RWPE2 (cell line): ENCODE measurements at regions not wholly inside any gene's neighbourhood (a gene's known extent, or its start where the extent isn't known, plus 50 kb on each side); places are given as distances from the start of the nearest gene placed in this dataset.

Source experiments
- ATAC-seq: fragments of 200-7000 bp; cut with Tn5 transposase; 3 replicates; pipeline ENCODE4 v1.9.1; 2021; ENCODE audit warnings: low read depth
- DNase-seq: peaks from one replicate; pipeline ENCODE4 v3.0.0-alpha.2; 2020; ENCODE audit warnings: low spot score
- H3K27ac ChIP-seq: fragments of 450-650 bp; 2 replicates; pipeline ENCODE4 v1.5.1; 2017; ENCODE audit warnings: mild to moderate bottlenecking; ENCODE audit not compliant: poor library complexity, severe bottlenecking
- H3K27me3 ChIP-seq: fragments of 250-450 bp; sonication (Bioruptor Pico); 2 replicates; pipeline ENCODE4 v1.5.1; 2021; ENCODE audit warnings: mild to moderate bottlenecking, moderate library complexity; ENCODE audit not compliant: insufficient read depth, poor library complexity, severe bottlenecking
- H3K36me3 ChIP-seq: fragments of 250-450 bp; sonication (Bioruptor Pico); 2 replicates; pipeline ENCODE4 v1.5.1; 2020; ENCODE audit warnings: low read depth, mild to moderate bottlenecking, moderate library complexity
- H3K4me1 ChIP-seq: fragments of 250-450 bp; sonication (Bioruptor Pico); 2 replicates; pipeline ENCODE4 v1.5.1; 2021; ENCODE audit warnings: mild to moderate bottlenecking, moderate library complexity; ENCODE audit not compliant: insufficient read depth, poor library complexity, severe bottlenecking
- H3K4me3 ChIP-seq: fragments of 250-450 bp; sonication (Bioruptor Pico); 2 replicates; pipeline ENCODE4 v1.5.1; 2021; ENCODE audit warnings: mild to moderate bottlenecking, moderate library complexity; ENCODE audit not compliant: severe bottlenecking
- H3K9me3 ChIP-seq: fragments of 250-450 bp; sonication (Bioruptor Pico); 2 replicates; pipeline ENCODE4 v1.5.1; 2021; ENCODE audit warnings: mild to moderate bottlenecking, moderate library complexity; ENCODE audit not compliant: severe bottlenecking
- TF ChIP-seq, protein P1 (sequence below): fragments of 450-650 bp; IDR thresholded peaks from one replicate; pipeline ENCODE4 v1.5.1; 2017; ENCODE audit warnings: mild to moderate bottlenecking, moderate library complexity; ENCODE audit not compliant: poor library complexity, severe bottlenecking

DNA sequence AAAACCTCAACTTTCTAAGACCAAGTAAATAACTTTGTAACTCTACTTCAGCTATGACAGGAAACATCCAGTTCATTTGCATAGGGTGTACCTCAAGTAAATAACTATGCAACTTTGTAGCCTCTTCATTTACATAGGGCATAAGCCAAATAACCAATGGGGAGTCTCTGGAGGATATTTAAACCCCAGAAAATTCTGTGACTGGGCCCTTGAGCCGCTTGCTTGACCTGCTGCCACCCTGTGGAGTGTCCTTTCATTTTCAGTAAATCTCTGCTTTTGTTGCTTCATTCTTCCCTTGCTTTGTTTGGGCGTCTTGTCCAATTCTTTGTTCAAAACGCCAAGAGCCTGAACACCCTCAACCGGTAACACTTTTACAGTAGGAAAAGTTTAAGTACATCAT lies 1112.7 kb upstream of the NRXN1 start:
- TF ChIP-seq, protein P1, sequence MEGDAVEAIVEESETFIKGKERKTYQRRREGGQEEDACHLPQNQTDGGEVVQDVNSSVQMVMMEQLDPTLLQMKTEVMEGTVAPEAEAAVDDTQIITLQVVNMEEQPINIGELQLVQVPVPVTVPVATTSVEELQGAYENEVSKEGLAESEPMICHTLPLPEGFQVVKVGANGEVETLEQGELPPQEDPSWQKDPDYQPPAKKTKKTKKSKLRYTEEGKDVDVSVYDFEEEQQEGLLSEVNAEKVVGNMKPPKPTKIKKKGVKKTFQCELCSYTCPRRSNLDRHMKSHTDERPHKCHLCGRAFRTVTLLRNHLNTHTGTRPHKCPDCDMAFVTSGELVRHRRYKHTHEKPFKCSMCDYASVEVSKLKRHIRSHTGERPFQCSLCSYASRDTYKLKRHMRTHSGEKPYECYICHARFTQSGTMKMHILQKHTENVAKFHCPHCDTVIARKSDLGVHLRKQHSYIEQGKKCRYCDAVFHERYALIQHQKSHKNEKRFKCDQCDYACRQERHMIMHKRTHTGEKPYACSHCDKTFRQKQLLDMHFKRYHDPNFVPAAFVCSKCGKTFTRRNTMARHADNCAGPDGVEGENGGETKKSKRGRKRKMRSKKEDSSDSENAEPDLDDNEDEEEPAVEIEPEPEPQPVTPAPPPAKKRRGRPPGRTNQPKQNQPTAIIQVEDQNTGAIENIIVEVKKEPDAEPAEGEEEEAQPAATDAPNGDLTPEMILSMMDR, result peak; percentile 16
- ATAC-seq, result no peak
- Histone ChIP-seq H3K4me3 (no peak overlapping the region), H3K4me1 (no peaks in the 10 kb centered on the region), H3K27ac (no peak overlapping the region), H3K27me3 (peaks cover 3% of the 10 kb centered on the region), H3K36me3 (no peaks in the 10 kb centered on the region), H3K9me3 (no peaks in the 10 kb centered on the region)
- DNase-seq, result no peak

DNA sequence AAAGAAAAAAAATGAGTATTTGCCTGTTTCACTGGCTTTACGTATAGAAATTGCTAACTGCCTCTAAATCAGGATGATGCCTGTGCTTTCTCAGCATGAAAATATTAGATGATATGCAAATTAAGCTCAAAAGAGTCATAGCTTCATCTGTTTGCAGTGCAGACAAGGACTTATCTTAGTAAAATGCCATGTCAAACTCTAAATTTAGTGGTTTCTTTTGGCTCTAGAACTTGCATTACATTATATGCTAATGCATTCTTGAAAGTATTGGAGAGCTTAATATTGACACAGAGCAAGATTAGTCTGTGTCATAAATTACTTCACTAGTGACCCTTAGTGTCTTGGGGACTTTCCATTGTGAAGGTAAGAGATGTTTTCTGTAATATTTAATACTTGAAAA lies 1109.1 kb upstream of the NRXN1 start:
- Histone ChIP-seq H3K9me3 (no peaks in the 10 kb centered on the region), H3K4me3 (no peak overlapping the region), H3K4me1 (no peaks in the 10 kb centered on the region), H3K36me3 (no peaks in the 10 kb centered on the region), H3K27ac (no peak overlapping the region), H3K27me3 (no peaks in the 10 kb centered on the region)
- DNase-seq (no peak), ATAC-seq (no peak)
- TF ChIP-seq, protein P1, result no peak

DNA sequence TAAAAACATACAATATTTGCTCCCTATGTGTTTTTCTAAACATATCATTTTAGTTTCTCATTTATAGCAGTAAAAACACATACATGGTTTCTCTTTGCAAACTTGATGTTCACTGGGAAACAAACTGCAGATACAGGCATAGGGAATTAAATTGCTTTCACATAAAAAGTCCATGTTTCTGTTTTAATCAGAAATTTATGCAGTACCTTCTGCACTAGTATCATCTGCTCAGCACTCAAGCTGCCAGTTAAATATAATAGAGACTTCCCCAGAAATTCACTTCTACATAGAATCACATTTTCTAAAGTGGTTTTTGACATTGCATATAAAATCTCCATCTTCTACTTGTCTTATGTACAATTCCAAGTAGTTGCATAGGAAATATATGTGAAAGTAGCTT lies 1107.3 kb upstream of the NRXN1 start:
- no peak overlapping the region for H3K4me3 ChIP-seq
- TF ChIP-seq, protein P1, result no peak
- H3K27me3 ChIP-seq, result no peaks in the 10 kb centered on the region
- no peak for ATAC-seq
- no peaks in the 10 kb centered on the region for H3K36me3 ChIP-seq
- H3K4me1 ChIP-seq, result no peaks in the 10 kb centered on the region
- no peaks in the 10 kb centered on the region for H3K9me3 ChIP-seq
- no peak overlapping the region for H3K27ac ChIP-seq
- DNase-seq, result no peak

DNA sequence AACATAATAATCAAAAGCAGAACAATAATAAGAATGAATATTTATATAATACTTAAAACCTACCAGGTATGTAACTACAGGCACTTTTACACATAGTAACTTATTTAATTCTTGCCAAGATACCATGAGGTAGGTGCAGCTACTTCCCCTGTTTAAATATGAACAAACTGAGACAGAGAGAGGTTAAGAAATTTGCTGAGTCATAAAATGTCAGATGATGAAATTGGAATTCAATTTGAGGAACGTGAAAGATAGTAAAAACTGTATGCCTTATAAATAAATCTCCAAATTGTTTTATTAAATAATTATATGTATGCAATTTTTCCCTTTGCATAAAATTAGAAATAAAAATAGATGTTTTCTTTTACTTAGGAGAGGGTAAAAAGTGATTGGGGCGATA lies 1103.3 kb upstream of the NRXN1 start:
- ATAC-seq, result no peak
- H3K9me3 ChIP-seq, result peaks cover 2% of the 10 kb centered on the region
- no peak overlapping the region for H3K4me3 ChIP-seq
- no peak for DNase-seq
- TF ChIP-seq, protein P1, result no peak
- no peaks in the 10 kb centered on the region for H3K4me1 ChIP-seq
- no peaks in the 10 kb centered on the region for H3K36me3 ChIP-seq
- no peak overlapping the region for H3K27ac ChIP-seq
- no peaks in the 10 kb centered on the region for H3K27me3 ChIP-seq

DNA sequence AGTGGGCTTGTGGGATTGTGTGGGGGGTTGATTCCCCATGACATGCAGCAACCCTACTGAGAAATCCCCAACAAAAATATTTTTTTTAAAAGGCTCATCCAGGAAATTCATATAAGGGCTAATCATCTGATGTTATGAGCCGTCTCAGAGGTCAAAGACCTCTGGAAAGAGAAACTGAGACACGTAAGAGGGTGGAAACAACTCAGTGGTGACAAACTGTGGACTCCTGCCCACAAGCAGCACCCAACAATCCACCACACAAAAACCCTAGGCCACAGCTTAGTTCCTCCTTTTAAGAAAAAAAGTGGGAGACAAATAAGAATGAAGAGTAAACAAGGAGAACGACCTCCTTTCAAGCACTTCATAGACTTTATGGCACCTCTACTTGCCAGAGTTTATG lies 1096.1 kb upstream of the NRXN1 start:
- H3K36me3 ChIP-seq, result no peaks in the 10 kb centered on the region
- no peak overlapping the region for H3K27ac ChIP-seq
- DNase-seq, result no peak

More for the DNA sequence above, 1096.1 kb upstream of the NRXN1 start:
- Histone ChIP-seq H3K27me3 (no peaks in the 10 kb centered on the region), H3K9me3 (peaks cover 4% of the 10 kb centered on the region), H3K4me1 (no peaks in the 10 kb centered on the region), H3K4me3 (no peak overlapping the region)
- TF ChIP-seq, protein P1, result no peak
- no peak for ATAC-seq
